ENCODE measurements at regions not wholly inside any gene's neighbourhood (a gene's known extent, or its start where the extent isn't known, plus 50 kb on each side); places are given as distances from the start of the nearest gene placed in this dataset.

DNA sequence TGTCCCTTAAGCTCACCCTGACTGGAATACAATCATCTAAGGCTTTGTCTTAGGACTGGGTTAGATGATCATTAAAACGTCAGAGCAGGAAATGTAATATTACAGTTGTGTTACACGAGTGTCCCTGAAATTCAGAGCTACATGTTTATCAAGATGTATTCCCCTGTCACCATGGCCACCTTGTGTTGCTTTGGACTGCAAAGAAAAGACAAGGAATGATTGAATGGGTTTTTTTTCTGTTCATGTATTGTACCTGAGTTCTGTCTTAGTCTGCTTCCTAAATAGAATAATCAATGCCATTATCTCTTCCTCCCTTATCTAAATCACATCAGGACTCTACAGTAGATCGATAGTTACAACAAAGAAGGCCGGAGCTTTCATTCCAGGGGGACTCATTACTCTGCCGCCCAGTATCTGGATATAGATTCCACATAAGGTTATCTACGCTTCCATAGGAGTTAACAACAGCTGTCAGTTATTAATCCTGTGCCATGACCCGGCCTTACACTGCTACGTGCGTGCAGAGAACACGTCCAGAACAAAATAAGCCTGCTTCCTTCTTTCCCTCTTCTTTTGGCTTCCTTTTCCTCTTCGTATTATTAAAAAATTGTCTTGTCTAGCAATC is 274.1 kb upstream of the SASH1 start:
- no peak for DNase-seq

- no peak for DNase-seq
These were observed 273.4 kb upstream of the SASH1 start for GRCh38 chr6:148069256-148069655.

DNA sequence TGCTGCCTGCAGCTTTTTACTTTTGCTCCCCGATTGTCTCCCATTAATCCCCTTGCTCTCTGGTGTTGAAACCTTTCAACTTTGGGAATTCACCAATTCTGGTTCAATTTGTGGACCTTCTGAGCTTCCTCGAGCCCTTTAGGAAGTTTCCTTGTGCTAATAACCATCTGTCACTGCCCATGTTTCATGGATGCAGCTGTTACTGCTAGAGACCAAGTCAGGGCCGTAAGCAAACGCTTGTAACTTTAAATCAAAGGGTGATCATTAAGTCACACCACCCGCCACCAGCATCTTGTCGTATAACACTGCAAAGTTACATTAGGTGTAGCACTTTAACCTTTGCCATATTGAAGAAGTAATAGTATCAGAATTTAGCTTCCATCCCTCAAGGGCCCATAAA is 268.3 kb upstream of the SASH1 start:
- no peak for DNase-seq

- no peak for DNase-seq
These were observed 267.9 kb upstream of the SASH1 start for GRCh38 chr6:148074738-148075137.

DNA sequence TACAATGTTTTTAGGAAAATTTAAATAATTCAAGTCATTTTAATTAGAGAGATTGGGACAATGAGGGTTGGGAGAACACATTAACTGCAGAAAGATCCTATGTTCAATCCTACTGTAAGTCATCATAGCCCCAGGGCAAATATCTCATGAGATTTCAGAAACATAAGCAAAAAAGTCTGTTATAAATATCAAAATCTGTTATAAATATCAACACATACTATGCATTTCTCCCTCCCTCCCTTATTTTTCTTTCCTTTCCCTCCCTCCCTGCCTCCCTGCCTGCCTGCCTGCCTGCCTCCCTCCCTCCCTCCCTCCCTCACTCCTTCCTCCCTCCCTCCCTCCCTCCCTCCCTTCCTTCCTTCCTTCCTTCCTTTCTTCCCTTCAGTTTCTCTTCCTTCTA is 267.3 kb upstream of the SASH1 start:
- DNase-seq = no peak

DNA sequence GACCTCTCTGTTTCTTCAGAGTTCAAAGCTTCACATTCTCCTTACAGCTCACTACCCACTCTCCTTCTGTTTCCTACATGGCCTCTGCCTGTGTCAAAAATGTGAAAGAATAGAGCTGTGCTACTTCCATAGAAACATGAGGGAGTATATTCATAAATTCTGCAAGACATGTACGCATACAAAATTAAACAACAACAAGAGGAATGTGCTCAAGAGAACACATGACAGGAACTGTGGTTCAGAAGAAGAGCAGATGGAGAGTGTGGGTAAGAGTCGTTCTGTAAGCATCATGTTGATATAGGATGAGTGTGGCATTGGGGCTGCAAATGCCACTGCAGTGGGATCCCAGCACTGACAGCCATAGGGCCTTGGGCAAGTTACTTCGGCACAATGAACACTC is 266.6 kb upstream of the SASH1 start:
- no peak for DNase-seq

GRCh38 chr6:148080315-148080714 is 262.3 kb upstream of the SASH1 start:
- no peak for DNase-seq

GRCh38 chr6:148081076-148081475 is 261.6 kb upstream of the SASH1 start:
- no peak for DNase-seq

GRCh38 chr6:148082044-148082443 is 260.6 kb upstream of the SASH1 start:
- no peak for DNase-seq

- DNase-seq = no peak
These were observed 259.9 kb upstream of the SASH1 start for GRCh38 chr6:148082696-148083095.

- DNase-seq = no peak
These were observed 256.9 kb upstream of the SASH1 start for GRCh38 chr6:148085631-148086331.

DNA sequence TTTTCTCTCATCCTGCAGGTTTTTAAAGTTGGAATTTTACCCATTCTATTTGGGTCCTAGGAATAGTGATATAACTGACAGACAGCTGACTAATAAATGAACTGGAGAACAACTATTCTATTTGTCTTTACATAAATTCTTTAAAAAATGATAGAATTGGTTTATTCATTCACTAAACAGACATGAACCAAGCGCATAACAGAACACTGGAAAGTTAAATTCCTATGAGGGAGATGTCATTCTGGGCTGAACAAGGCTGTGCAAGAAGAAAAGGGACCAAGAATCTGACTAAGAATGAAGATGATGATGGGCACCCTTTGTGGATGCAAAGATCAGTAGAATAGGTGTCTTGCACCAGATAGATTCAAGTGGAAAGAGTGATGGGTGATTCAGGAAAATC is 256.3 kb upstream of the SASH1 start:
- no peak for DNase-seq

- DNase-seq = no peak
These were observed 255.8 kb upstream of the SASH1 start for GRCh38 chr6:148086843-148087242.

DNA sequence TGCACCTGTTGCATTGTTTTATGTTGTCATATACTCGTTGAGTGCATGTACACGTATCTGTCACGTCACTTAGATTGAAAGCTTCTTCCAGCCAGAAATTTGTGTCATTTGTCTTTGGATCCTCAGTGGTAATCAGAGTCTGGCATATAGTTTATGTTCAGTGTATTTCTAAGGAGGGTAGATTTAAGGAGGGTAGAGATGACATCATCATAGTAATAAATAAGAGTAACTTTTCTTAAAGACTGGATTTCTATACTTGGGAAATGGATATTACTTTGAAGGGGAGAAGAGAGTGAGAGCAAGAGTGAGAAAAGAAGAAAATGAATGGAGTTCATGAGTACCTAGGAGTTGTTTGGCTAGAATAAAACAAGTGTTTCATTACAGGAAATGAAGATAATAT is 255.0 kb upstream of the SASH1 start:
- DNase-seq = no peak

- DNase-seq = no peak
These were observed 252.3 kb upstream of the SASH1 start for GRCh38 chr6:148090326-148090725.

- no peak for DNase-seq
These were observed 251.2 kb upstream of the SASH1 start for GRCh38 chr6:148091394-148091793.

GRCh38 chr6:148103436-148103835 is 239.2 kb upstream of the SASH1 start:
- no peak for DNase-seq

DNA sequence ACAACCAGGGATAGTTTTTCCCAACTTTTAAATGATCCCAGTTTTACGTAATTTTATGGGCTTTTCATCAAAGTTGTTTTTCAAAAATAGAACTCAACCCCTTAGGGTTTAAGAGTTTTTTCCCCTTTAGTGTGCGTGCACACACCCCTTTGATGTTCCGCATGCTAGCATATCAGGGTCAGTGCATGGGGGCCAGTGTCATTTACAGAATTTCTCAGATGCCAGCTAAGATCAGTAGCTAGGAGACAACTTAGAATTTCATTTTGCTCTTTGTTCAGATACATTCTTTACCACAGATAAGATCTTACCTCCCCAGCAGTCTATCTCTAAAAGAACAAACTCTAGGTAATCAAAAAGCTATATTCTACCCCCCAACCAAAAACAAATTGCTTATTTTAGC is 238.5 kb upstream of the SASH1 start:
- no peak for DNase-seq

DNA sequence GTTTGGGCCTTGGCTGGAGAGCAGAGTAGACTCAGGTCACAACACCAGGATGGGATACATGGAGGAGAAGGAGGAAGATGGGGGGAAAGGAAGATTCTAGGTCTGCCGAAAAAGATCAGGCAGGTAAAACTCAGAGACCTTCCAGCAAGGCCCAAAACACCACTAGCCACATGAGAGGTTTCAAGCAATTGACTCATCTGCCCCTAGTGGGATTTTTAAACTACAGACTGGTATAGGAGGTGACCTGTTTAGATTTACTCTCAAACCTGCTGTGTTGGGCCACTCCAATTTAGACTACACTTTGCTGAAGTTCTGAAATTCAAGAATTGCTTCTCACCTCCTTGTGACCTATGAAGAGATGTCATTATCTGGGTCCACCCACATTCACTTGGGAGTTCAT is 236.9 kb upstream of the SASH1 start:
- no peak for DNase-seq

- no peak for DNase-seq
These were observed 234.7 kb upstream of the SASH1 start for GRCh38 chr6:148107911-148108310.

- no peak for DNase-seq
These were observed 232.9 kb upstream of the SASH1 start for GRCh38 chr6:148109732-148110131.

GRCh38 chr6:148110925-148111324 is 231.7 kb upstream of the SASH1 start:
- DNase-seq = no peak

GRCh38 chr6:148112851-148113319 is 229.8 kb upstream of the SASH1 start:
- no peak for DNase-seq

GRCh38 chr6:148116001-148116400 is 226.6 kb upstream of the SASH1 start:
- DNase-seq = no peak

DNA sequence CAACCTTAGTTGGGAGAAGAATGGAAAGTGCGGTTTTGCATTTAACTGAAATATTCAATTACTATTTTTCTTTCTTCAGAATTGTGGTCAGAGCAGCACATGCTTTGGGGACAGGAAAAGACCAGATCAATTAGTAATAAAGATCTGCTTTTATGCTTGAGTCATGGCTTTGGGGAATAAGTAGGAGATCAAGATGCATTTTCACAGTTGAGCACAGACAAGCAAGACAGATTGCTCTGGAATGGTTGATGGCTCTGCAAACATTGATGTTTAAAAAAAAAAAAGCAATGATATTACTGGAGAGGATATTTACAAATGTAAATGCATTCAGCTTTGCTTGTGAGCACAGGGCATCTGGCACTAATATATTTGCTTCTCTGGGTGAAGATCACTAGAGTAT is 224.4 kb upstream of the SASH1 start:
- DNase-seq = no peak

Data from effector CD8-positive, alpha-beta T cell (primary cell).